GM23338 (cell line): ENCODE measurements at regions not wholly inside any gene's neighbourhood (a gene's known extent, or its start where the extent isn't known, plus 50 kb on each side); places are given as distances from the start of the nearest gene placed in this dataset.

ENCODE experiments used
- ATAC-seq: fragments of 200-7000 bp; cut with Tn5 transposase; 3 replicates; pipeline ENCODE4 v1.9.1; 2020
- DNase-seq: peaks from one replicate; pipeline ENCODE4 v3.0.0-alpha.2; 2015; ENCODE audit warnings: low spot score
- H2AFZ ChIP-seq: fragments of 200-600 bp; sonication (generic); 2 replicates; pipeline ENCODE4 v1.8.0; 2016; ENCODE audit warnings: antibody characterized with exemption, mild to moderate bottlenecking, moderate library complexity
- H3F3A ChIP-seq: fragments of 200-600 bp; sonication (generic); replicated peaks from 2 replicates; pipeline ENCODE4 v1.8.0; 2017; ENCODE audit warnings: antibody characterized with exemption, mixed run types, low read depth
- H3K27ac ChIP-seq: fragments of 200-600 bp; sonication (generic); 2 replicates; pipeline ENCODE4 v1.6.1; 2016; ENCODE audit warnings: low read depth
- H3K27me3 ChIP-seq: fragments of 200-600 bp; sonication (generic); 2 replicates; pipeline ENCODE4 v1.8.0; 2016; ENCODE audit warnings: mild to moderate bottlenecking, mixed run types, moderate library complexity; ENCODE audit not compliant: insufficient read depth
- H3K36me3 ChIP-seq: fragments of 200-600 bp; sonication (generic); 2 replicates; pipeline ENCODE4 v1.8.0; 2016; ENCODE audit warnings: mild to moderate bottlenecking; ENCODE audit not compliant: insufficient read depth
- H3K4me1 ChIP-seq: fragments of 200-600 bp; sonication (generic); 2 replicates; pipeline ENCODE4 v1.8.0; 2016; ENCODE audit warnings: mild to moderate bottlenecking, moderate library complexity; ENCODE audit not compliant: insufficient read depth
- H3K4me2 ChIP-seq: fragments of 200-600 bp; sonication (generic); 2 replicates; pipeline ENCODE4 v1.7.1; 2017; ENCODE audit warnings: mixed run types
- H3K4me3 ChIP-seq: fragments of 200-600 bp; sonication (generic); 2 replicates; pipeline ENCODE4 v1.6.1; 2016; ENCODE audit warnings: mixed run types
- H3K79me2 ChIP-seq: fragments of 200-600 bp; sonication (generic); replicated peaks from 2 replicates; pipeline ENCODE4 v1.8.0; 2017; ENCODE audit warnings: mild to moderate bottlenecking; ENCODE audit not compliant: insufficient read depth
- H3K9me2 ChIP-seq: fragments of 200-600 bp; sonication (generic); 2 replicates; pipeline ENCODE4 v1.8.0; 2017; ENCODE audit not compliant: insufficient read depth
- H4K20me1 ChIP-seq: fragments of 200-600 bp; sonication (generic); replicated peaks from 2 replicates; pipeline ENCODE4 v1.8.0; 2017; ENCODE audit warnings: mild to moderate bottlenecking; ENCODE audit not compliant: insufficient read depth
- H3K27ac Mint-ChIP-seq: 2 replicates; pipeline ENCODE4 v1.8.0; 2020; ENCODE audit warnings: inconsistent platforms, mild to moderate bottlenecking, moderate library complexity, mixed read lengths
- H3K27me3 Mint-ChIP-seq: 3 replicates; pipeline ENCODE4 v1.8.0; 2022; ENCODE audit warnings: low read depth, mild to moderate bottlenecking, moderate library complexity, mixed read lengths, inconsistent platforms; ENCODE audit not compliant: insufficient read depth, poor library complexity
- H3K36me3 Mint-ChIP-seq: 3 replicates; pipeline ENCODE4 v1.8.0; 2021; ENCODE audit warnings: low read depth, mild to moderate bottlenecking, inconsistent platforms, moderate library complexity, mixed read lengths
- H3K4me1 Mint-ChIP-seq: 3 replicates; pipeline ENCODE4 v1.8.0; 2020; ENCODE audit warnings: mild to moderate bottlenecking, inconsistent platforms, mixed read lengths
- H3K4me3 Mint-ChIP-seq: 3 replicates; pipeline ENCODE4 v1.8.0; 2021; ENCODE audit warnings: moderate library complexity, mild to moderate bottlenecking, inconsistent platforms, mixed read lengths
- H3K9me3 Mint-ChIP-seq: 3 replicates; pipeline ENCODE4 v1.8.0; 2020; ENCODE audit warnings: moderate library complexity, mild to moderate bottlenecking, inconsistent platforms, mixed read lengths
- EZH2 ChIP-seq: fragments of 200-600 bp; sonication (generic); IDR thresholded peaks from one replicate; pipeline ENCODE4 v1.8.0; 2017; ENCODE audit warnings: antibody characterized with exemption, mild to moderate bottlenecking, low read depth; ENCODE audit not compliant: unreplicated experiment
- EZH2phosphoT487 ChIP-seq: fragments of 200-600 bp; sonication (generic); IDR thresholded peaks from one replicate; pipeline ENCODE4 v1.8.1; 2018; ENCODE audit warnings: antibody characterized with exemption; ENCODE audit not compliant: unreplicated experiment
- NANOG ChIP-seq: IDR thresholded peaks from 2 replicates; pipeline ENCODE4 v1.6.1; 2016; ENCODE audit warnings: antibody characterized with exemption, borderline replicate concordance
- POLR2AphosphoS5 ChIP-seq: IDR thresholded peaks from 2 replicates; pipeline ENCODE4 v1.6.1; 2016; ENCODE audit warnings: antibody characterized with exemption, low read depth
- STAT1 ChIP-seq: IDR thresholded peaks from one replicate; pipeline ENCODE4 v1.6.1; 2016; ENCODE audit warnings: antibody characterized with exemption; ENCODE audit not compliant: unreplicated experiment
- TF ChIP-seq, protein P1 (sequence below), 2 experiments: fragments of 200-600 bp in 1 of 2; sonication (generic) in 1 of 2; conservative IDR thresholded peaks; 2 replicates each; pipeline versions ENCODE4 v1.5.1 to v1.6.1; 2016 to 2017; ENCODE audit warnings: antibody characterized with exemption in 2 of 2, low read depth in 2 of 2, mild to moderate bottlenecking in 2 of 2, moderate library complexity in 1 of 2
- TF ChIP-seq, protein P2 (sequence below): fragments of 250-450 bp; sonication (Bioruptor Pico); IDR thresholded peaks from 2 replicates; pipeline ENCODE4 v1.5.0; 2020; ENCODE audit warnings: mild to moderate bottlenecking, moderate library complexity

GRCh38 chr7:17434841-17435692 is 136.6 kb downstream of the AHR start (continued):
- TF ChIP-seq, protein P1, sequence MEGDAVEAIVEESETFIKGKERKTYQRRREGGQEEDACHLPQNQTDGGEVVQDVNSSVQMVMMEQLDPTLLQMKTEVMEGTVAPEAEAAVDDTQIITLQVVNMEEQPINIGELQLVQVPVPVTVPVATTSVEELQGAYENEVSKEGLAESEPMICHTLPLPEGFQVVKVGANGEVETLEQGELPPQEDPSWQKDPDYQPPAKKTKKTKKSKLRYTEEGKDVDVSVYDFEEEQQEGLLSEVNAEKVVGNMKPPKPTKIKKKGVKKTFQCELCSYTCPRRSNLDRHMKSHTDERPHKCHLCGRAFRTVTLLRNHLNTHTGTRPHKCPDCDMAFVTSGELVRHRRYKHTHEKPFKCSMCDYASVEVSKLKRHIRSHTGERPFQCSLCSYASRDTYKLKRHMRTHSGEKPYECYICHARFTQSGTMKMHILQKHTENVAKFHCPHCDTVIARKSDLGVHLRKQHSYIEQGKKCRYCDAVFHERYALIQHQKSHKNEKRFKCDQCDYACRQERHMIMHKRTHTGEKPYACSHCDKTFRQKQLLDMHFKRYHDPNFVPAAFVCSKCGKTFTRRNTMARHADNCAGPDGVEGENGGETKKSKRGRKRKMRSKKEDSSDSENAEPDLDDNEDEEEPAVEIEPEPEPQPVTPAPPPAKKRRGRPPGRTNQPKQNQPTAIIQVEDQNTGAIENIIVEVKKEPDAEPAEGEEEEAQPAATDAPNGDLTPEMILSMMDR (conservative IDR thresholded peaks at IDR 0.05; ENCODE audit: low read depth in 2 of 2), result no peak
- TF ChIP-seq EZH2phosphoT487, result no peak

DNA sequence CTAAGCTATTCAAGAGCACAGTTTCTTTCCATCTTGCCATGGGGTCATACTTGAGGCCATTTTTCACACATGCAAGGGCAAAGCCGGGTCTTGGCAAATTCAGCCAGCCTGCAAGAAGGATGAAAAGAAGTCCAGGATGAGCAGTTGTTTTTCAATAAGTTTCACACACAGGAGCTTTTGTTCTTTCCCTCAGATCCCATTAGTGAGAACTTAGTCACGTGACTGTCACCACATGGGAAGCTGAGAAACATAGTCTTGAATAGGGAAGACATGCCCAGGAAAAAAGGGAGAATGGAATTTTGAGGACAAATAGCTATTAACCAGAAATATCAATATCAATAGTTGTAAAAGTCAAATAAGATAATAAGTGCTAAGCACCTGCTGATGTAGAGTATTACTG is 137.7 kb downstream of the AHR start:
- peaks cover 28% of the 10 kb centered on the region for H3K4me1 Mint-ChIP-seq
- no peak for ATAC-seq
- H3K27ac ChIP-seq, result no peak overlapping the region
- H3K36me3 ChIP-seq, result no peaks in the 10 kb centered on the region
- no peak overlapping the region for H3K27ac Mint-ChIP-seq
- H3K4me3 ChIP-seq, result no peak overlapping the region
- no peak overlapping the region for H3K4me3 Mint-ChIP-seq
- H3K9me2 ChIP-seq, result peaks cover 4% of the 10 kb centered on the region; the same call in 1 of the 2 replicates
- H2AFZ ChIP-seq, result no peak overlapping the region
- H3K27me3 Mint-ChIP-seq, result peaks cover 9% of the 10 kb centered on the region
- H3K4me1 ChIP-seq, result 0 out of 2 replicates have a peak, but pooled peaks cover 7% of the 10 kb centered on the region
- no peaks in the 10 kb centered on the region for H3K27me3 ChIP-seq
- H3K4me2 ChIP-seq, result no peak overlapping the region
- no peaks in the 10 kb centered on the region for H4K20me1 ChIP-seq
- peaks cover 30% of the 10 kb centered on the region for H3K36me3 Mint-ChIP-seq
- TF ChIP-seq, protein P1 (conservative IDR thresholded peaks at IDR 0.05; ENCODE audit: low read depth in 2 of 2), result no peak
- TF ChIP-seq EZH2phosphoT487 (no peak), NANOG (no peak), STAT1 (no peak), POLR2AphosphoS5 (no peak), EZH2 (no peak)
- TF ChIP-seq, protein P2, sequence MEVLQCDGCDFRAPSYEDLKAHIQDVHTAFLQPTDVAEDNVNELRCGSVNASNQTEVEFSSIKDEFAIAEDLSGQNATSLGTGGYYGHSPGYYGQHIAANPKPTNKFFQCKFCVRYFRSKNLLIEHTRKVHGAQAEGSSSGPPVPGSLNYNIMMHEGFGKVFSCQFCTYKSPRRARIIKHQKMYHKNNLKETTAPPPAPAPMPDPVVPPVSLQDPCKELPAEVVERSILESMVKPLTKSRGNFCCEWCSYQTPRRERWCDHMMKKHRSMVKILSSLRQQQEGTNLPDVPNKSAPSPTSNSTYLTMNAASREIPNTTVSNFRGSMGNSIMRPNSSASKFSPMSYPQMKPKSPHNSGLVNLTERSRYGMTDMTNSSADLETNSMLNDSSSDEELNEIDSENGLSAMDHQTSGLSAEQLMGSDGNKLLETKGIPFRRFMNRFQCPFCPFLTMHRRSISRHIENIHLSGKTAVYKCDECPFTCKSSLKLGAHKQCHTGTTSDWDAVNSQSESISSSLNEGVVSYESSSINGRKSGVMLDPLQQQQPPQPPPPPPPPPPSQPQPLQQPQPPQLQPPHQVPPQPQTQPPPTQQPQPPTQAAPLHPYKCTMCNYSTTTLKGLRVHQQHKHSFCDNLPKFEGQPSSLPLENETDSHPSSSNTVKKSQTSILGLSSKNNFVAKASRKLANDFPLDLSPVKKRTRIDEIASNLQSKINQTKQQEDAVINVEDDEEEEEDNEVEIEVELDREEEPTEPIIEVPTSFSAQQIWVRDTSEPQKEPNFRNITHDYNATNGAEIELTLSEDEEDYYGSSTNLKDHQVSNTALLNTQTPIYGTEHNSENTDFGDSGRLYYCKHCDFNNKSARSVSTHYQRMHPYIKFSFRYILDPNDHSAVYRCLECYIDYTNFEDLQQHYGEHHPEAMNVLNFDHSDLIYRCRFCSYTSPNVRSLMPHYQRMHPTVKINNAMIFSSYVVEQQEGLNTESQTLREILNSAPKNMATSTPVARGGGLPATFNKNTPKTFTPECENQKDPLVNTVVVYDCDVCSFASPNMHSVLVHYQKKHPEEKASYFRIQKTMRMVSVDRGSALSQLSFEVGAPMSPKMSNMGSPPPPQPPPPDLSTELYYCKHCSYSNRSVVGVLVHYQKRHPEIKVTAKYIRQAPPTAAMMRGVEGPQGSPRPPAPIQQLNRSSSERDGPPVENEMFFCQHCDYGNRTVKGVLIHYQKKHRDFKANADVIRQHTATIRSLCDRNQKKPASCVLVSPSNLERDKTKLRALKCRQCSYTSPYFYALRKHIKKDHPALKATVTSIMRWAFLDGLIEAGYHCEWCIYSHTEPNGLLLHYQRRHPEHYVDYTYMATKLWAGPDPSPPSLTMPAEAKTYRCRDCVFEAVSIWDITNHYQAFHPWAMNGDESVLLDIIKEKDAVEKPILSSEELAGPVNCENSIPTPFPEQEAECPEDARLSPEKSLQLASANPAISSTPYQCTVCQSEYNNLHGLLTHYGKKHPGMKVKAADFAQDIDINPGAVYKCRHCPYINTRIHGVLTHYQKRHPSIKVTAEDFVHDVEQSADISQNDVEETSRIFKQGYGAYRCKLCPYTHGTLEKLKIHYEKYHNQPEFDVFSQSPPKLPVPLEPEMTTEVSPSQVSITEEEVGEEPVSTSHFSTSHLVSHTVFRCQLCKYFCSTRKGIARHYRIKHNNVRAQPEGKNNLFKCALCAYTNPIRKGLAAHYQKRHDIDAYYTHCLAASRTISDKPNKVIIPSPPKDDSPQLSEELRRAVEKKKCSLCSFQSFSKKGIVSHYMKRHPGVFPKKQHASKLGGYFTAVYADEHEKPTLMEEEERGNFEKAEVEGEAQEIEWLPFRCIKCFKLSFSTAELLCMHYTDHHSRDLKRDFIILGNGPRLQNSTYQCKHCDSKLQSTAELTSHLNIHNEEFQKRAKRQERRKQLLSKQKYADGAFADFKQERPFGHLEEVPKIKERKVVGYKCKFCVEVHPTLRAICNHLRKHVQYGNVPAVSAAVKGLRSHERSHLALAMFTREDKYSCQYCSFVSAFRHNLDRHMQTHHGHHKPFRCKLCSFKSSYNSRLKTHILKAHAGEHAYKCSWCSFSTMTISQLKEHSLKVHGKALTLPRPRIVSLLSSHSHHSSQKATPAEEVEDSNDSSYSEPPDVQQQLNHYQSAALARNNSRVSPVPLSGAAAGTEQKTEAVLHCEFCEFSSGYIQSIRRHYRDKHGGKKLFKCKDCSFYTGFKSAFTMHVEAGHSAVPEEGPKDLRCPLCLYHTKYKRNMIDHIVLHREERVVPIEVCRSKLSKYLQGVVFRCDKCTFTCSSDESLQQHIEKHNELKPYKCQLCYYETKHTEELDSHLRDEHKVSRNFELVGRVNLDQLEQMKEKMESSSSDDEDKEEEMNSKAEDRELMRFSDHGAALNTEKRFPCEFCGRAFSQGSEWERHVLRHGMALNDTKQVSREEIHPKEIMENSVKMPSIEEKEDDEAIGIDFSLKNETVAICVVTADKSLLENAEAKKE (CRISPR knock-in tag), result no peak
- H3K79me2 ChIP-seq, result no peaks in the 10 kb centered on the region
- no peaks in the 10 kb centered on the region for H3F3A ChIP-seq
- DNase-seq, result no peak
- peaks cover 24% of the 10 kb centered on the region for H3K9me3 Mint-ChIP-seq
